Jurkat, Clone E6-1 (cell line): ENCODE measurements at regions not wholly inside any gene's neighbourhood (a gene's known extent, or its start where the extent isn't known, plus 50 kb on each side); places are given as distances from the start of the nearest gene placed in this dataset.

Experiments used
- DNase-seq: peaks from one replicate; pipeline ENCODE4 v3.0.0-alpha.2; 2011; ENCODE audit warnings: low read depth, low spot score
- H3K4me3 ChIP-seq: 2 replicates; pipeline ENCODE4 v1.5.1; 2011; ENCODE audit warnings: mild to moderate bottlenecking, low read length, control low read depth, moderate library complexity

- H3K4me3 ChIP-seq: no peak overlapping the region
- no peak for DNase-seq
These were observed 1246.5 kb downstream of the OTOL1 start for GRCh38 chr3:162743091-162743490.

DNA sequence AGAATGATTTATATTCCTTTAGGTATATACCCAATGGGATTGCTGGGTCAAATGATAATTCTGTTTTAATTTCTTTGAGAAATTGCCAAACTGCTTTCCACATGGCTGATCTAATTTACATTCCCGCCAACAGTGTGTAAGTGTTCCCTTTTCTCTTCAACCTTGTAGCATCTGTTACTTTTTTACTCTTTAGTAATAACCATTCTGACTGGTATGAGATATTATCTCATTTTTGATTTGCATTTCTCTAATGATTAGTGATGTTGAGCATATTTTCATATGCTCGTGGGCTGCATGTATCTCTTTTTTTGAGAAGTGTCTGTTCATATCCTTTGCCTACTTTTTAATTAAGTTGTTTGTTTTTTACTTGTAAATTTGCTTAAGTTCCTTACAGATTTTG lies 1264.2 kb downstream of the OTOL1 start:
- no peak for DNase-seq
- H3K4me3 ChIP-seq: no peak overlapping the region

GRCh38 chr3:162764051-162764807 lies 1267.6 kb downstream of the OTOL1 start:
- no peak for DNase-seq
- H3K4me3 ChIP-seq: no peak overlapping the region

DNA sequence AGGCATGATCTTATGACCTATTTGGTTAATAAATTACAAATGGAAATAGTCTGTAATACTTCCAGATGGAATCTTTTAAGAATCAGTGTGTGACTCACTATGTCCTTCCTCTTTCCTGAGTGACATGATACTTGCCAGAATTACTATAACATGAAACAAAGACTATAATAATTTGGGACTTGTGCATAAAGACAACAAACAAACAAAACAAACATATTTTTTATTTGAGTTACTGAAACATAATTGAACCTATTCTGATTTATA lies 1268.1 kb downstream of the OTOL1 start:
- DNase-seq: no peak
- H3K4me3 ChIP-seq: no peak overlapping the region

GRCh38 chr3:162765524-162765923 lies 1268.9 kb downstream of the OTOL1 start:
- H3K4me3 ChIP-seq: no peak overlapping the region
- DNase-seq: no peak

- no peak for DNase-seq
- H3K4me3 ChIP-seq: no peak overlapping the region
These were observed 1273.0 kb downstream of the OTOL1 start for GRCh38 chr3:162769564-162769963.

DNA sequence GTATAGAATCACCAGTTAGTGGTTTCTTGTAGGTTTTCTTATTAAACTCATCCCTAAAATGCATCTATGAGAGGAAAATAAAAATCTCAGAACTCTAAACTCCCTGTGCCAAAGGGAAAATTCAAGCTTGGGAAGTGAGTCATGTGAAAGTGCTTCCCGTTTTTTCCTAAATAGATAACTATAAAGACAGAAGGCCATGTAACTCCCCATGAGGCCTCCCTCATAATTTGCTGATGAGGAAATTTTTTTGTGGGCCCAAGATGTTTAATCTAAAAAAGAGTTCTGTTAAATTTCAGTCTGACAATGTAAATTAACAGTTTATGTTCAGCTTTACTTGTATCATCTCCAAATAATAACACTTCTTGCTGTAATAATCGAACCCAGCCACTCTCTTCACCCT lies 1273.9 kb downstream of the OTOL1 start:
- no peak for DNase-seq
- no peak overlapping the region for H3K4me3 ChIP-seq

DNA sequence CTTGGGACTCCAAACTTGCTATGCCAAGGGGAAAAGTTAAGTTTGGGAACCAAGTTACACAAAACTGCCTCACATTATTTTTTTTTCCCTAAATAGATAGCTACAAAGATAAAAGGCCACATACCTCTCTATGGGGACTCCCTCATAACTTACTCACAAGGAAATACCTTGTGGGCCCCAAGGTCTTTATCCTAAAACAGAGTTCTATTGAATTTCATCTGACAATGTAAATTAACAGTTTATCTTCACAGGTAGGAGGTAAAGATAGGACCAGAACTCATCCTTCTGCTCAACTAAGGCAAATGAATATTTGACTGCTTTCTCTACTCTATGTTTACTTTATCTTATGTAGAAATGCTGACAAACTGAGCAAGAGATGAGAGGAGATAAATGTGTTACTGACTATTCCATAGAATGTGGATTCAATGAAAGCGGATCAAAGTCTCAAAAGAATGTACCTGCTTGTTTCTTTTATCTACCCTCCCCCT lies 1278.0 kb downstream of the OTOL1 start:
- DNase-seq: no peak
- H3K4me3 ChIP-seq: no peak overlapping the region

DNA sequence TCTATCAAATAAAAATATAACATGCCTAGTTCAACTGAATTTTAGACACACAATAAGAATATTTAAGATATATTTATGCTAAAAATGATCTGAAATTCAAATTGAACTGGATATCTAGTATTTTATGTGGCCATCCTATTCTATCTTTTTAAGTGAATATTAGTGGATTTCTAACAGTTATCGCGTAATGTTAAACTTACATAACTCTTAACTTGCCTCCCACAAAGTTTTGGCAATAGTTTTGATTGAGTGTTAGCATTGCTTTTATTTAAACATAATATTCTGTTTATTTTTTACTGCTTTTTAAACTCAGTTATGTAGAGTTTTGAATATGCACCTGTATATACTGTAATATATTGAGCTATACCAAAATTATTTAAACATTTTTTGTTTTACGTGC lies 1279.5 kb downstream of the OTOL1 start:
- DNase-seq: no peak
- H3K4me3 ChIP-seq: no peak overlapping the region

GRCh38 chr3:162777118-162777517 lies 1280.5 kb downstream of the OTOL1 start:
- H3K4me3 ChIP-seq: no peak overlapping the region
- no peak for DNase-seq

GRCh38 chr3:162780313-162780712 lies 1283.7 kb downstream of the OTOL1 start:
- no peak overlapping the region for H3K4me3 ChIP-seq
- no peak for DNase-seq

DNA sequence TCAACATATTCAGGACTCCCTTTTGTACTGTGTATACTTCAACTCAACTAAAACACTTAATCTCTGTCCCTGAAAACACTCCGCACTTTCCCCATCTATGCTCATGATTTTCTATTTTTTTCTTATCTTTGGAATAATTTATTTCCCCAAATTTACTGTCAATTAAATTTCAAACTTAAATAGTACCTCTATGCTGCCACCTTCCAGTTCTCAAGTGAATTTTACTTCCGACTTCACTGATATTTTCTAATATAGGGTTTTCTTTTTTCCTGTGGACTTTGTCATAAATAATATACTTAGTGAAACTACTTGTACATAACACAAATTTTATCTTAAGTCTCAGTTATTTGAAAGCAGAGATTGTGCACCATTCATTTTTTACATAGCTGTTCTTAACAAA lies 1303.3 kb downstream of the OTOL1 start:
- no peak for DNase-seq
- H3K4me3 ChIP-seq: no peak overlapping the region

DNA sequence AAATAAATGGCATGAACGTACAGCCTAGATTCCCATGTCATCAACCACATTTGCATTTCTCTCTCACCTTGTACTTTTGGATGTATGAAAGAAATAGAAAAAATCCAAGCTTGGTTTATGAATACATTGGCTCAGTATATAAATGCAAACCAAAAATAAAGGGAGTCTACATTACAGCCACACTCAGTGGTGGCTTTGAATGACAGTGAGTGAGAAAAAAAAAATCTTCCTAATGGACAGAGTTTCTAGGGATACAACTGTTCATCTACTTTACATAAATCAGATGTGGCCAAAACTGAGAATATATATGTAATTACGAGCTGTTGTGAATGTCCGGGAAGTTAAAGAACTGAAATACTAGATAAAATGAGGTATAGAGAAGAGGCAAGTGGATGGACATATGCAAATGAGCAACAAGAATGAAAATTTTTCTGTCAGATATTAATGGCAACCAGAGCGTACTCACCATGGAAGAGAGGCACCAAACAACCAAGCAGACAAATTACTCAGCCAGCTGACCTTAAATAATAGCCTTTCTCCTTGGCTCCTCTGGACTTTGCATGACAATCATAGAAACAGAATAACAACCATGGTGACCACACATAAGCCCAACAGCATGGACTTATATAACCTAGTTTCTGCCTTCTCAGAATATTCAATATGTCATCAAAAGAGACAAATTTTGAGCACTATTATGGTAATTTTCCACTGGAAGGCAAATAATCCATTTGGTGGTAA lies 1305.8 kb downstream of the OTOL1 start:
- no peak overlapping the region for H3K4me3 ChIP-seq
- no peak for DNase-seq

- DNase-seq: no peak
These were observed 1314.2 kb downstream of the OTOL1 start for GRCh38 chr3:162810776-162811175.

GRCh38 chr3:162842549-162843216 lies 1346.1 kb downstream of the OTOL1 start:
- no peak overlapping the region for H3K4me3 ChIP-seq
- no peak for DNase-seq

More at GRCh38 chr3:162810776-162811175, 1314.2 kb downstream of the OTOL1 start:
- H3K4me3 ChIP-seq: no peak overlapping the region

DNA sequence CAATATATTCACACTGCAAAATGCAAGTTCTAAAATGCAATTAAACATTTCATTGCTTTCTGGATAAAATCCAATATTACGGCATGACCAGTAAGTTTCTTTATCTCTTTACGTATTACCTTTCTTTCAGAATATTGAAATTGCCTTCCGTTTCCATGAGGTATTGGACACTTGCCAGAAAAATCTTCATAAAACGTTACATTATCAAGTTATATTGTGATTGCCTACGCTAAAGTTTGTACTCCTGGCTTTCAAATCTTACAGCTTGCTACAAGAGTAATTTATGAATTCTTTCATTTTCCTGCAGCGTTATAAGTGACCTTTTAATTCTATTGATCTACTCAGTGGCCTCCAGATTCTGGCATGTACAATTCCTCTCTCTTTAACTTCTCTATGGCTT lies 1349.3 kb downstream of the OTOL1 start:
- H3K4me3 ChIP-seq: no peak overlapping the region
- DNase-seq: no peak

DNA sequence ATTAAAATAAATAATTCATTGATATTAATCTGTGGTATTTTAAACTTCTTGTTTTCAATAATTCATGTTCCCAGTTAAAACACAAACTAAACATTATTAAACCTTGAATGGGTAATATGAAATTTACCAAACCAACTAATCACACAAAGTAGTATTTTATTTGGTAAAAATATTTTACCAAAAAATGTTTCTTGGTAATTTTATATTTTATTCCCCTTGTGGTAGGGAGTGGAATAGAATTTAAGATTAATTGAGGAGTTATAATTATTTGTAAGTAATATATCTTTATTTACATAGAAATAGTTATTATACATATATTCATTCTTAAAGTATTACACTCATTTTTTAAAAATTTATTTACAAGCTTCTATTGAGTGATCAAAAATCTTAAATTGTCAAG lies 1350.9 kb downstream of the OTOL1 start:
- no peak overlapping the region for H3K4me3 ChIP-seq
- DNase-seq: no peak

GRCh38 chr3:162863579-162863978 lies 1367.0 kb downstream of the OTOL1 start:
- no peak overlapping the region for H3K4me3 ChIP-seq
- DNase-seq: no peak

- no peak overlapping the region for H3K4me3 ChIP-seq
- no peak for DNase-seq
These were observed 1368.9 kb downstream of the OTOL1 start for GRCh38 chr3:162865466-162865865.

DNA sequence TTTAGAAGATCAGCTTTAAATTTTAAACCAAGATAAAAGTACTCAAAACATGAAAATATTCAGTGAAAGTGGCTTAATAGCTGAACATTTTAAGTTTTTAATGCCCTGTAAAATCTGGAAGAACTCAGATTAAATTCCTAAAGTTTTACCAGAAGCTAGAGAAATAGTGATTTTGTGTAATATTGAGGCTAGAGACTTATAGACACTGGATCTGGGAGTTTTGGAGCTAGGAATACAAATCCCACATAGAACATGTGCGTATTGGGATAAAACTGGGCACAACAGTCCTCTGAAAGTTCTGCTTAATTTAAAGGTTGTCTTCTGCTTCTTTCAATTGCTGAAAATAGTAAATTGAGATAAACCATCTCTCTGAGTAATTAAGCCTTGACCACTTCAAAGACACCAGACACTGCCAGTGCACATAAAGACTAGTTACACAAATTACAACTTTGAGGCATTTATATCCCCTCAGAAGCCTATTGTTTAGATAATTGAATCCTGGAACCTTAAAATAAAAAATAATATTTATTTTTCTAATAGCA lies 1382.5 kb downstream of the OTOL1 start:
- no peak overlapping the region for H3K4me3 ChIP-seq
- no peak for DNase-seq
